K562 (cell line): ENCODE measurements at regions not wholly inside any gene's neighbourhood (a gene's known extent, or its start where the extent isn't known, plus 50 kb on each side); places are given as distances from the start of the nearest gene placed in this dataset.

ENCODE experiments used
- ATAC-seq: fragments of 200-7000 bp; cut with Tn5 transposase; 3 replicates; pipeline ENCODE4 v1.9.1; 2020; ENCODE audit warnings: moderate library complexity
- BruUV-seq: library from RNA; stranded (reverse); fragments of 400-500 nt; replicated peaks from 2 replicates; lab custom pipeline; 2021; lab: Mats Ljungman, UMichigan
- CTCF ChIA-PET: fragments of 300-600 bp; formaldehyde crosslinking; extraction: SDS; loops from one replicate; lab custom pipeline; 2021; ENCODE audit warnings: low intra/inter-chr PET ratio; lab: Yijun Ruan, JAX
- POLR2A ChIA-PET: fragments of 300-600, 350-650 bp; sonication (Branson Sonifier 250); formaldehyde crosslinking; extraction: SDS; loops from one replicate; lab custom pipeline; 2021; ENCODE audit warnings: antibody characterized with exemption, inconsistent platforms; lab: Yijun Ruan, JAX
- DNase-seq, 4 experiments: peaks; one replicate each; pipeline versions ENCODE4 v3.0.0 to v3.0.0-alpha.2; 2011 to 2018; ENCODE audit warnings: low spot score in 3 of 4, mixed read lengths in 3 of 4; ENCODE audit errors: extremely low read depth in 1 of 4
- FAIRE-seq: peaks from 2 replicates; lab custom pipeline; 2011; peaks lifted over from hg19 to GRCh38; lab: Jason Lieb, UNC
- H2AFZ ChIP-seq: 2 replicates; pipeline ENCODE4 v1.6.0; 2011; ENCODE audit warnings: low read depth, low read length, control low read depth, inconsistent platforms
- H3K27ac ChIP-seq: fragments of 200-600 bp; 3 replicates; pipeline ENCODE4 v1.8.0; 2011; ENCODE audit warnings: low read depth, mild to moderate bottlenecking, control low read depth, inconsistent platforms, low read length, moderate library complexity, mixed read lengths; ENCODE audit errors: extremely low read depth
- H3K27me3 ChIP-seq, 2 experiments: fragments of 300-600 bp in 1 of 2; 2 replicates in 1 of 2; 3 replicates in 1 of 2; pipeline versions ENCODE4 v1.6.0 to v1.8.0; 2011; ENCODE audit warnings: inconsistent platforms in 2 of 2, low read length in 2 of 2, mild to moderate bottlenecking in 1 of 2, mixed read lengths in 1 of 2, moderate library complexity in 1 of 2; ENCODE audit not compliant: control insufficient read depth in 2 of 2, insufficient read depth in 2 of 2
- H3K36me3 ChIP-seq: fragments of 300-600 bp; 3 replicates; pipeline ENCODE4 v1.8.0; 2011; ENCODE audit warnings: mild to moderate bottlenecking, low read length, inconsistent platforms; ENCODE audit not compliant: control insufficient read depth, insufficient read depth
- H3K4me1 ChIP-seq, 2 experiments: fragments of 200-600 bp in 1 of 2; replicated peaks in 1 of 2; 2 replicates in 1 of 2; 3 replicates in 1 of 2; pipeline versions ENCODE4 v1.5.1 to v1.8.0; 2011; ENCODE audit warnings: inconsistent platforms in 2 of 2, low read length in 2 of 2, mild to moderate bottlenecking in 1 of 2, mixed read lengths in 1 of 2, moderate library complexity in 1 of 2; ENCODE audit not compliant: control insufficient read depth in 2 of 2, insufficient read depth in 2 of 2
- H3K4me2 ChIP-seq: 2 replicates; pipeline ENCODE4 v1.6.1; 2011; ENCODE audit warnings: low read length, control low read depth, inconsistent platforms, mixed read lengths; ENCODE audit not compliant: insufficient read depth
- H3K4me3 ChIP-seq: fragments of 200-600 bp; sonication (generic), shearing (Covaris generic); 2 replicates; pipeline ENCODE4 v1.5.1; 2016; ENCODE audit warnings: control low read depth, inconsistent platforms
- H3K79me2 ChIP-seq: fragments of 200-600 bp; 3 replicates; pipeline ENCODE4 v1.8.0; 2011; ENCODE audit warnings: low read length, inconsistent platforms; ENCODE audit not compliant: control insufficient read depth, insufficient read depth
- H3K9ac ChIP-seq, 2 experiments: 2 replicates each; pipeline versions ENCODE4 v1.6.0 to v1.6.1; 2011; ENCODE audit warnings: low read depth in 2 of 2, low read length in 2 of 2, control low read depth in 1 of 2, inconsistent platforms in 1 of 2, mild to moderate bottlenecking in 1 of 2, mixed read lengths in 1 of 2; ENCODE audit not compliant: insufficient read depth in 1 of 2
- H3K9me1 ChIP-seq: one replicate; pipeline ENCODE4 v1.6.0; 2011; ENCODE audit warnings: inconsistent platforms, mild to moderate bottlenecking, low read length, moderate library complexity; ENCODE audit not compliant: control insufficient read depth, insufficient read depth
- H3K9me3 ChIP-seq: replicated peaks from 2 replicates; pipeline ENCODE4 v1.5.1; 2011; ENCODE audit warnings: low read depth, low read length, inconsistent platforms; ENCODE audit not compliant: control insufficient read depth, insufficient read depth
- H4K20me1 ChIP-seq: replicated peaks from 2 replicates; pipeline ENCODE4 v1.6.1; 2011; ENCODE audit warnings: low read length, inconsistent platforms, mixed read lengths; ENCODE audit not compliant: control insufficient read depth, insufficient read depth
- BMI1 ChIP-seq: fragments of 150-350 bp; IDR thresholded peaks from 2 replicates; pipeline ENCODE4 v1.6.1; 2014; ENCODE audit warnings: low read length
- BRCA1 ChIP-seq, 2 experiments: fragments of 450-650 bp in 1 of 2; sonication (generic) in 1 of 2; formaldehyde crosslinking in 1 of 2; IDR thresholded peaks; 2 replicates each; pipeline versions ENCODE4 v1.5.0 to v1.6.1; 2017 to 2020; ENCODE audit warnings: mild to moderate bottlenecking in 1 of 2, missing genetic modification reagents in 1 of 2
- CBX3 ChIP-seq, 2 experiments: IDR thresholded peaks; 1 replicate in 1 of 2; 2 replicates in 1 of 2; pipeline ENCODE4 v1.6.1; 2012; ENCODE audit warnings: inconsistent platforms in 2 of 2, low read length in 2 of 2, borderline replicate concordance in 1 of 2, control low read depth in 1 of 2
- EZH2 ChIP-seq: IDR thresholded peaks from 2 replicates; pipeline ENCODE4 v1.6.1; 2012; ENCODE audit warnings: low read depth, mild to moderate bottlenecking, inconsistent platforms, low read length, borderline replicate concordance
- FOXA3 ChIP-seq, 2 experiments: fragments of 450-650 bp in 1 of 2; sonication (generic) in 1 of 2; formaldehyde crosslinking; IDR thresholded peaks in 1 of 2; conservative IDR thresholded peaks in 1 of 2; 2 replicates each; pipeline versions ENCODE4 v1.4.0 to v1.8.0; 2020 to 2022; ENCODE audit warnings: mild to moderate bottlenecking in 2 of 2, missing genetic modification reagents in 1 of 2
- HNRNPLL ChIP-seq: fragments of 200-400 bp; formaldehyde crosslinking; IDR thresholded peaks from 2 replicates; pipeline ENCODE4 v1.6.1; 2017; ENCODE audit warnings: low read length, low read depth, mild to moderate bottlenecking; ENCODE audit not compliant: poor library complexity, severe bottlenecking
- HOMEZ ChIP-seq: fragments of 250-450 bp; sonication (Bioruptor Pico); IDR thresholded peaks from 2 replicates; pipeline ENCODE4 v1.4.0; 2020; ENCODE audit warnings: mild to moderate bottlenecking, moderate library complexity
- ILK ChIP-seq: fragments of 450-650 bp; IDR thresholded peaks from 2 replicates; pipeline ENCODE4 v1.6.1; 2016; ENCODE audit warnings: missing genetic modification characterization, low read depth, mild to moderate bottlenecking, missing compliant biosample characterization, moderate library complexity, borderline replicate concordance
- KDM1A ChIP-seq, 2 experiments: fragments of 450-650 bp; IDR thresholded peaks; 2 replicates each; pipeline ENCODE4 v1.6.1; 2016; ENCODE audit warnings: mild to moderate bottlenecking in 2 of 2
- KLF16 ChIP-seq: IDR thresholded peaks from 2 replicates; pipeline ENCODE4 v1.6.1; 2016; ENCODE audit warnings: antibody characterized with exemption
- PURB ChIP-seq: sonication (generic); formaldehyde crosslinking; IDR thresholded peaks from 2 replicates; pipeline ENCODE4 v1.9.0; 2021; ENCODE audit warnings: low read depth, mild to moderate bottlenecking, missing genetic modification reagents
- RBM15 ChIP-seq: fragments of 200-400 bp; formaldehyde crosslinking; IDR thresholded peaks from 2 replicates; pipeline ENCODE4 v1.6.1; 2018; ENCODE audit warnings: mild to moderate bottlenecking, low read length, moderate library complexity; ENCODE audit not compliant: insufficient read depth
- SUPT5H ChIP-seq: fragments of 450-650 bp; IDR thresholded peaks from 2 replicates; pipeline ENCODE4 v1.6.1; 2016
- UBTF ChIP-seq, 2 experiments: IDR thresholded peaks; 2 replicates each; pipeline ENCODE4 v1.6.1; 2012; ENCODE audit warnings: improper control_type of control experiment in 2 of 2, low read depth in 2 of 2, low read length in 2 of 2, borderline replicate concordance in 1 of 2
- ZFP1 ChIP-seq: fragments of 450-650 bp; formaldehyde crosslinking; IDR thresholded peaks from 2 replicates; pipeline ENCODE4 v1.4.0; 2020; ENCODE audit warnings: mild to moderate bottlenecking, mixed read lengths
- ZNF395 ChIP-seq: fragments of 200-800 bp; sonication (Bioruptor generic); IDR thresholded peaks from 2 replicates; pipeline ENCODE4 v1.6.1; 2017; ENCODE audit warnings: missing genetic modification characterization, missing compliant biosample characterization
- ZNF41 ChIP-seq: fragments of 250-450 bp; sonication (Bioruptor Pico); conservative IDR thresholded peaks from 2 replicates; pipeline ENCODE4 v1.4.0; 2020; ENCODE audit warnings: mild to moderate bottlenecking
- ZNF507 ChIP-seq: conservative IDR thresholded peaks from 2 replicates; pipeline ENCODE4 v1.6.1; 2017; ENCODE audit warnings: missing genetic modification characterization, missing compliant biosample characterization
- WGBS: fragments of 100-300 bp; shearing (Covaris generic); methylation state at CpG from one replicate; pipeline ENCODE4 v1.1.6; 2016; ENCODE audit warnings: low coverage, mixed read lengths; ENCODE audit not compliant: insufficient coverage; ENCODE audit errors: missing lambda C conversion rate; 5-methylcytosine and 5-hydroxymethylcytosine counted together
- in situ Hi-C: fragments of 300-500 bp; cut with MboI; formaldehyde crosslinking; loops from 4 replicates; pipeline ENCODE4 v1.15.0; 2018; ENCODE audit warnings: inconsistent platforms, mixed read lengths
- intact Hi-C: fragments of 100-400 bp; cut with micrococcal nuclease; formaldehyde crosslinking; loops from 2 replicates; pipeline ENCODE4 v1.14.2; 2022

GRCh38 chr5:44574678-44575077, 185.5 kb upstream of the FGF10 start:
- in situ Hi-C loops, result no loop called here
- H3K36me3 ChIP-seq, result no peaks in the 10 kb centered on the region
- CTCF ChIA-PET, result no interaction called here
- no peak overlapping the region for H3K9ac ChIP-seq
- H3K9me1 ChIP-seq, result no peaks in the 10 kb centered on the region
- no peaks in the 10 kb centered on the region for H4K20me1 ChIP-seq
- no peak for ATAC-seq
- FAIRE-seq, result no peak
- POLR2A ChIA-PET, result no interaction called here
- H3K4me1 ChIP-seq, result no peaks in the 10 kb centered on the region
- DNase-seq, result no peak
- no peak overlapping the region for H3K4me3 ChIP-seq
- H3K4me2 ChIP-seq, result no peak overlapping the region
- H2AFZ ChIP-seq, result no peak overlapping the region
- H3K27me3 ChIP-seq, result no peaks in the 10 kb centered on the region
- H3K27ac ChIP-seq, result no peak overlapping the region
- H3K9me3 ChIP-seq, result no peaks in the 10 kb centered on the region
- no peaks in the 10 kb centered on the region for H3K79me2 ChIP-seq
- BruUV-seq, result no TSS peak
- WGBS, result 0% methylated on average over 6 of the region's 6 CpGs
- intact Hi-C loops, result no loop called here
- TF ChIP-seq ZNF395 (CRISPR knock-in tag) (no peak), SUPT5H (no peak), PURB (CRISPR knock-in tag) (no peak), ILK (tag) (no peak), FOXA3 (CRISPR knock-in tag; conservative IDR thresholded peaks at IDR 0.05 in 1 of 2, IDR thresholded peaks at IDR 0.05 in 1 of 2) (no peak), BMI1 (no peak), ZNF507 (tag) (no peak), KLF16 (no peak), KDM1A (IDR thresholded peaks at IDR 0.05) (no peak), EZH2 (no peak), HOMEZ (CRISPR knock-in tag) (no peak), BRCA1 (IDR thresholded peaks at IDR 0.05) (no peak), BRCA1 (CRISPR knock-in tag; IDR thresholded peaks at IDR 0.05) (no peak), HNRNPLL (no peak), ZNF41 (CRISPR knock-in tag) (no peak), ZFP1 (CRISPR knock-in tag) (no peak), CBX3 (IDR thresholded peaks at IDR 0.05; ENCODE audit: borderline replicate concordance in 1 of 2, low read length in 2 of 2) (no peak), RBM15 (no peak), UBTF (IDR thresholded peaks at IDR 0.05; ENCODE audit: borderline replicate concordance in 1 of 2, low read depth in 2 of 2, low read length in 2 of 2) (no peak)
